A673 (cell line): ENCODE measurements at regions not wholly inside any gene's neighbourhood (a gene's known extent, or its start where the extent isn't known, plus 50 kb on each side); places are given as distances from the start of the nearest gene placed in this dataset.

Experiments
- EZH2 ChIP-seq: fragments of 200-600 bp; sonication (generic); IDR thresholded peaks from 2 replicates; pipeline ENCODE4 v1.6.1; 2017; ENCODE audit warnings: borderline replicate concordance, low read depth, mild to moderate bottlenecking, mixed read lengths, antibody characterized with exemption, low read length; ENCODE audit not compliant: poor library complexity, severe bottlenecking
- TF ChIP-seq, protein P1 (sequence below): fragments of 300-800, 200-600 bp; sonication (generic); conservative IDR thresholded peaks from 2 replicates; pipeline ENCODE4 v1.5.1; 2017; ENCODE audit warnings: low read depth, mild to moderate bottlenecking, antibody characterized with exemption, low read length, moderate library complexity, mixed read lengths

DNA sequence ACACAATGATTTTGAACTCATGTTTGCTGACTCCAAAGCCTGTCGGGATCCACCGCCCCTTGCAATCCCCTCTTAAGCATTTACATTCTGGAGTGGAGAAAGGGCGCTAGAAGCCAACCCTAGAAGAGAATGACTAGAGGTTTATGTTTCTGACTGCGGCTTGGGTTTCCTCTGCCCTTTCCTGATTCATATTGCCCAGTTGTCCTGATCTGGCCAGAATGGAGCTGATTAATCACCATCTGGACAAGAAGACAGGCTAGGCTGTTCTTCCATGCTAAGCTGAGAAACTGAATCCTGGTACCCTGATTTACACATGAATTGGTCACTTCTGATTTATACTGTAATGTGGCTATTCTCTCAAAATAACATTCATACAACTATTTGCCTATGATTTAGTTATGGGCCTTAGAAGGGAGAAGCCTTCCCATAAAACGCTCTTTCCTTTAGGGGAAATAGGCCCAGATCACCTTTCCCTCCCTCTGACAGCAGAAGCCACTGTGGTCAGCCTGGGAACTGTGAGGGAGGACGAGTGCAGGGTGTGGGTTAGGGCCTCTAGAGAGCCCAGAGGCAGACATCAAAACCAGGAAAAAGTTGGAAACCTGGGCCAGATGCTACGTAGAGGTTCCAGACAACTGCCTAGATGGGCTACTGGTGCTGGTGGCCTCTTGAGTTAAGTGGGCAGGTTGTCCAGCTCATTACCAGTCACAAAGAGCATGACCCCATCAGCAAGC, 199.2 kb upstream of the PRDM1 start:
- TF ChIP-seq, protein P1, sequence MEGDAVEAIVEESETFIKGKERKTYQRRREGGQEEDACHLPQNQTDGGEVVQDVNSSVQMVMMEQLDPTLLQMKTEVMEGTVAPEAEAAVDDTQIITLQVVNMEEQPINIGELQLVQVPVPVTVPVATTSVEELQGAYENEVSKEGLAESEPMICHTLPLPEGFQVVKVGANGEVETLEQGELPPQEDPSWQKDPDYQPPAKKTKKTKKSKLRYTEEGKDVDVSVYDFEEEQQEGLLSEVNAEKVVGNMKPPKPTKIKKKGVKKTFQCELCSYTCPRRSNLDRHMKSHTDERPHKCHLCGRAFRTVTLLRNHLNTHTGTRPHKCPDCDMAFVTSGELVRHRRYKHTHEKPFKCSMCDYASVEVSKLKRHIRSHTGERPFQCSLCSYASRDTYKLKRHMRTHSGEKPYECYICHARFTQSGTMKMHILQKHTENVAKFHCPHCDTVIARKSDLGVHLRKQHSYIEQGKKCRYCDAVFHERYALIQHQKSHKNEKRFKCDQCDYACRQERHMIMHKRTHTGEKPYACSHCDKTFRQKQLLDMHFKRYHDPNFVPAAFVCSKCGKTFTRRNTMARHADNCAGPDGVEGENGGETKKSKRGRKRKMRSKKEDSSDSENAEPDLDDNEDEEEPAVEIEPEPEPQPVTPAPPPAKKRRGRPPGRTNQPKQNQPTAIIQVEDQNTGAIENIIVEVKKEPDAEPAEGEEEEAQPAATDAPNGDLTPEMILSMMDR = no peak
- TF ChIP-seq EZH2 = no peak
